Ovary (tissue), 3 donors: ENCODE measurements at regions not wholly inside any gene's neighbourhood (a gene's known extent, or its start where the extent isn't known, plus 50 kb on each side); places are given as distances from the start of the nearest gene placed in this dataset.

ENCODE experiments used
- EP300 ChIP-seq: sonication (generic); formaldehyde crosslinking; IDR thresholded peaks from one replicate; pipeline ENCODE4 v1.6.1; 2017; ENCODE audit warnings: antibody characterized with exemption
- TF ChIP-seq, protein P1 (sequence below), 3 donors: fragments of 450-650 bp in 2 of 3; fragments of 200-600 bp in 1 of 3; IDR thresholded peaks; one replicate each; pipeline versions ENCODE4 v1.5.1 to v1.8.0; 2016 to 2022; ENCODE audit warnings: antibody characterized with exemption in 3 of 3, mild to moderate bottlenecking in 1 of 3
- donor health status: DM: no; HTN: no; CAD: no.

DNA sequence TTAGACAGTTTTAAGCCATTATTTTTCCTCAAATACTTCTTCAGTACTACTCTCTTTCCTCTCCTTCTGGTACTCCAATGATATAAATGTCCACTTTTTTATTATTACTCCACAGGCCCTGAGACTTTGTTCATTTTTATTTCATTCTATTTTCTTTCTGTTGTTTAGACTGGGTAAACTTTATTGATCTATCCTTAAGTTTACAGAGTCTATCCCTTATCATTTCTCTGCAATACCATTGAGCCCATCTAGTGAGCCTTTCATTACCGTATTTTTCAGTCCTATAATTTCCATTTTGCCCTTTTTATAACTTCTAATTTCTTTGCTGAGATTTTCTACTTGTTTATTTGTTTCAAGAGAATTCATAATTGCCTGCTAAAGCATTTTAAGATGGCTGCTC, 193.7 kb downstream of the TOX3 start:
- TF ChIP-seq, protein P1, sequence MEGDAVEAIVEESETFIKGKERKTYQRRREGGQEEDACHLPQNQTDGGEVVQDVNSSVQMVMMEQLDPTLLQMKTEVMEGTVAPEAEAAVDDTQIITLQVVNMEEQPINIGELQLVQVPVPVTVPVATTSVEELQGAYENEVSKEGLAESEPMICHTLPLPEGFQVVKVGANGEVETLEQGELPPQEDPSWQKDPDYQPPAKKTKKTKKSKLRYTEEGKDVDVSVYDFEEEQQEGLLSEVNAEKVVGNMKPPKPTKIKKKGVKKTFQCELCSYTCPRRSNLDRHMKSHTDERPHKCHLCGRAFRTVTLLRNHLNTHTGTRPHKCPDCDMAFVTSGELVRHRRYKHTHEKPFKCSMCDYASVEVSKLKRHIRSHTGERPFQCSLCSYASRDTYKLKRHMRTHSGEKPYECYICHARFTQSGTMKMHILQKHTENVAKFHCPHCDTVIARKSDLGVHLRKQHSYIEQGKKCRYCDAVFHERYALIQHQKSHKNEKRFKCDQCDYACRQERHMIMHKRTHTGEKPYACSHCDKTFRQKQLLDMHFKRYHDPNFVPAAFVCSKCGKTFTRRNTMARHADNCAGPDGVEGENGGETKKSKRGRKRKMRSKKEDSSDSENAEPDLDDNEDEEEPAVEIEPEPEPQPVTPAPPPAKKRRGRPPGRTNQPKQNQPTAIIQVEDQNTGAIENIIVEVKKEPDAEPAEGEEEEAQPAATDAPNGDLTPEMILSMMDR (IDR thresholded peaks at IDR 0.05), result no peak
- no peak for TF ChIP-seq EP300
